Natural killer cell (primary cell): ENCODE measurements at regions not wholly inside any gene's neighbourhood (a gene's known extent, or its start where the extent isn't known, plus 50 kb on each side); places are given as distances from the start of the nearest gene placed in this dataset.

Experiments used
- ATAC-seq, 3 donors: fragments of 150-1000 bp in 2 of 3; fragments of 200-7000 bp in 1 of 3; cut with Tn5 transposase; 1 replicate in 1 of 3; 2 replicates in 2 of 3; pipeline ENCODE4 v1.10.0; 2021; ENCODE audit warnings: mild to moderate bottlenecking in 2 of 3, moderate library complexity in 2 of 3
- DNase-seq, 2 donors: peaks; one replicate each; pipeline versions ENCODE4 v3.0.0 to v3.0.0-alpha.2; 2013 to 2021; ENCODE audit warnings: mixed read lengths in 1 of 2
- H3K27ac ChIP-seq: one replicate; pipeline ENCODE4 v1.5.1; 2013; ENCODE audit warnings: mild to moderate bottlenecking, low read length
- H3K27me3 ChIP-seq: one replicate; pipeline ENCODE4 v1.6.1; 2013; ENCODE audit warnings: low read length; ENCODE audit not compliant: control insufficient read depth, insufficient read depth
- H3K36me3 ChIP-seq: one replicate; pipeline ENCODE4 v1.6.1; 2013; ENCODE audit warnings: low read length; ENCODE audit not compliant: control insufficient read depth, insufficient read depth
- H3K4me1 ChIP-seq: one replicate; pipeline ENCODE4 v1.6.1; 2013; ENCODE audit warnings: low read length; ENCODE audit not compliant: control insufficient read depth, insufficient read depth
- H3K4me3 ChIP-seq: one replicate; pipeline ENCODE4 v1.5.1; 2013; ENCODE audit warnings: low read length
- H3K9me3 ChIP-seq: one replicate; pipeline ENCODE4 v1.6.1; 2013; ENCODE audit warnings: low read length; ENCODE audit not compliant: control insufficient read depth, insufficient read depth
- H3K27ac Mint-ChIP-seq, 2 donors: one replicate each; pipeline ENCODE4 v1.8.0; 2022; ENCODE audit warnings: mild to moderate bottlenecking in 2 of 2, mixed read lengths in 2 of 2, moderate library complexity in 1 of 2
- H3K27me3 Mint-ChIP-seq, 2 donors: one replicate each; pipeline ENCODE4 v1.8.0; 2022; ENCODE audit warnings: low read depth in 2 of 2, mixed read lengths in 2 of 2
- H3K36me3 Mint-ChIP-seq: one replicate; pipeline ENCODE4 v1.8.0; 2022; ENCODE audit warnings: mixed read lengths
- H3K4me1 Mint-ChIP-seq, 2 donors: one replicate each; pipeline ENCODE4 v1.8.0; 2022; ENCODE audit warnings: mixed read lengths in 2 of 2
- H3K4me3 Mint-ChIP-seq: one replicate; pipeline ENCODE4 v1.8.0; 2022; ENCODE audit warnings: mild to moderate bottlenecking, moderate library complexity, mixed read lengths
- H3K9me3 Mint-ChIP-seq, 2 donors: one replicate each; pipeline ENCODE4 v1.8.0; 2022; ENCODE audit warnings: mixed read lengths in 2 of 2
- CTCF ChIP-seq: fragments of 200-600 bp; IDR thresholded peaks from one replicate; pipeline ENCODE4 v1.8.0; 2022; ENCODE audit warnings: antibody characterized with exemption
- WGBS: methylation state at CpG from one replicate; pipeline ENCODE4 v1.1.7; 2013; ENCODE audit warnings: missing lambda C conversion rate; ENCODE audit not compliant: insufficient coverage; 5-methylcytosine and 5-hydroxymethylcytosine counted together
- intact Hi-C: fragments of 100-400 bp; cut with micrococcal nuclease; formaldehyde crosslinking; loops from one replicate; pipeline ENCODE4 v1.14.2; 2022

- Mint-ChIP-seq H3K36me3 (peaks cover 9% of the 10 kb centered on the region), H3K27me3 (no peaks in the 10 kb centered on the region), H3K27ac (peak overlapping the region in 1 of 2 donors; percentile 27), H3K9me3 (peaks cover 0 to 2% of the 10 kb centered on the region in 2 donors), H3K4me3 (no peak overlapping the region), H3K4me1 (peaks cover 29 to 35% of the 10 kb centered on the region in 2 donors)
- intact Hi-C loops = no loop called here
- Histone ChIP-seq H3K4me1 (peaks cover 4% of the 10 kb centered on the region), H3K4me3 (no peak overlapping the region), H3K36me3 (no peaks in the 10 kb centered on the region), H3K27me3 (no peaks in the 10 kb centered on the region), H3K27ac (no peak overlapping the region), H3K9me3 (no peaks in the 10 kb centered on the region)
- TF ChIP-seq CTCF = no peak
- ATAC-seq (no peak), DNase-seq (no peak)
These were observed 236.2 kb downstream of the KTN1 start for GRCh38 chr14:55816225-55816624.

GRCh38 chr14:55819610-55820304 lies 239.8 kb downstream of the KTN1 start:
- TF ChIP-seq CTCF = no peak
- H3K4me1 Mint-ChIP-seq = peaks cover 13 to 17% of the 10 kb centered on the region in 2 donors
- H3K27ac Mint-ChIP-seq = no peak overlapping the region
- Histone ChIP-seq H3K4me3 (no peak overlapping the region), H3K27me3 (no peaks in the 10 kb centered on the region), H3K4me1 (peaks cover 4% of the 10 kb centered on the region), H3K27ac (no peak overlapping the region), H3K9me3 (peaks cover 5% of the 10 kb centered on the region), H3K36me3 (no peaks in the 10 kb centered on the region)
- 100% methylated on average over 1 of the region's 8 CpGs for WGBS
- no peak overlapping the region for H3K4me3 Mint-ChIP-seq
- no peaks in the 10 kb centered on the region for H3K36me3 Mint-ChIP-seq
- intact Hi-C loops = no loop called here
- H3K27me3 Mint-ChIP-seq = peaks cover 12 to 31% of the 10 kb centered on the region in 2 donors
- ATAC-seq = no peak
- H3K9me3 Mint-ChIP-seq = peaks cover 0 to 2% of the 10 kb centered on the region in 2 donors
- no peak for DNase-seq

GRCh38 chr14:55822906-55823305 lies 242.9 kb downstream of the KTN1 start:
- Mint-ChIP-seq H3K36me3 (no peaks in the 10 kb centered on the region), H3K9me3 (no peaks in the 10 kb centered on the region), H3K4me1 (no peaks in the 10 kb centered on the region), H3K27me3 (peaks cover 22 to 44% of the 10 kb centered on the region in 2 donors), H3K27ac (no peak overlapping the region), H3K4me3 (no peak overlapping the region)
- H3K9me3 ChIP-seq = peaks cover 5% of the 10 kb centered on the region
- WGBS = 97% methylated on average over 2 of the region's 2 CpGs
- intact Hi-C loops = no loop called here
- H3K27ac ChIP-seq = no peak overlapping the region
- peaks cover 4% of the 10 kb centered on the region for H3K4me1 ChIP-seq
- H3K36me3 ChIP-seq = no peaks in the 10 kb centered on the region
- no peak for TF ChIP-seq CTCF
- DNase-seq (no peak), ATAC-seq (no peak)
- no peaks in the 10 kb centered on the region for H3K27me3 ChIP-seq
- H3K4me3 ChIP-seq = no peak overlapping the region
